ENCODE measurements at regions not wholly inside any gene's neighbourhood (a gene's known extent, or its start where the extent isn't known, plus 50 kb on each side); places are given as distances from the start of the nearest gene placed in this dataset.

- TF ChIP-seq CTCF (IDR thresholded peaks at IDR 0.05), result no peak
- TF ChIP-seq POLR2AphosphoS5 (IDR thresholded peaks at IDR 0.05), result no peak
- no peak for TF ChIP-seq POLR2A (IDR thresholded peaks at IDR 0.05)
These were observed 63.5 kb upstream of the KLF13 start for GRCh38 chr15:31262901-31263671.

All from prostate gland (tissue), 2 donors.